GM10248 (cell line): ENCODE measurements at regions not wholly inside any gene's neighbourhood (a gene's known extent, or its start where the extent isn't known, plus 50 kb on each side); places are given as distances from the start of the nearest gene placed in this dataset.
"Not testable (repeated sequence)": the region's sequence is repeated elsewhere in the genome, so short reads cannot be mapped to it uniquely, and the experiment has no call there.

Experiments used
- CTCF ChIA-PET: fragments of 300-600 bp; sonication (Branson Sonifier 250); formaldehyde crosslinking; extraction: SDS; loops from one replicate; lab custom pipeline; 2021; ENCODE audit warnings: antibody characterized with exemption; lab: Yijun Ruan, JAX
- POLR2A ChIA-PET: fragments of 350-650 bp; sonication (Branson Sonifier 250); formaldehyde crosslinking; extraction: SDS; loops from one replicate; lab custom pipeline; 2020; ENCODE audit warnings: antibody characterized with exemption; lab: Yijun Ruan, JAX
- DNase-seq: peaks from one replicate; pipeline ENCODE4 v3.0.0; 2012; ENCODE audit errors: extremely low spot score
- TF ChIP-seq, protein P1 (sequence below): IDR thresholded peaks from 2 replicates; pipeline ENCODE4 v1.5.1; 2012; ENCODE audit warnings: mild to moderate bottlenecking, low read depth; ENCODE audit errors: extremely low read depth, missing control alignments, control extremely low read depth

DNA sequence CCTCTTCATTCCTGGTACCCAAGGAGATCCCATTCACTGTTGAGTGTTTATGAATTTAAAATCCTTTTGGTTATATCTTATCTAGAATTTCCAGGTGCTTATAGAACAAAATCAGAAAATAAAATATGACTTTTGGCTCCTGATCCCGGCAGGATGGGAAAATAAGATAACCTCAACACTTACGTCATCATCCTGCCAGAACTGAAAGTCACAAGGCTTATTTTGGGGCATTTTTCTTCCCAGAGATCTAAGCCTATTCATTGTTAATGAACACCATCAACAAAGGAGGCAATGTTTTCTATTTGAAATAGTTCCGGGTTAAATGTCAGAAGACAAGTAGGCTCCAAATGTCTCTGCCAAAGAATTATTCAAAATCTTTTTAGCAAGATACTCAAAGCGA is 580.6 kb downstream of the TFAP2A start:
- CTCF ChIA-PET, result no interaction called here

DNA sequence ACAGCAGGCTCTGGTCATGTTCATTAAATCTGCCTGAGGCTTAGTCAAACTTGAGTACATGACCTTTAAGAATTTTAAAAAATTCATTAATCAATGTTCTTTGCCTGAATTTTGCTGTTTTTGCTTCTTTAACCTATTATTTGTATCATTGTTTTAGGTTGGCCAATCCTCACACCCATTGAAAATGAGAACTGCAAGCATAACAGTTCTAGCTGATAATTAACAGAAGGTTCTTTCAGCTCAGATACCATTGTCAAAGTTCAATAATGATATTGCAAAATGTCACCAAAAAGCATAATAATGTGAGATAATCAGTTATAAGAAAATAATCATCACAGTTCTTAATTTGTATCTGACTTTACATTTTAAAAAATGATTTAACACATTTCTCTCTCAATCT is 583.1 kb downstream of the TFAP2A start:
- TF ChIP-seq, protein P1, sequence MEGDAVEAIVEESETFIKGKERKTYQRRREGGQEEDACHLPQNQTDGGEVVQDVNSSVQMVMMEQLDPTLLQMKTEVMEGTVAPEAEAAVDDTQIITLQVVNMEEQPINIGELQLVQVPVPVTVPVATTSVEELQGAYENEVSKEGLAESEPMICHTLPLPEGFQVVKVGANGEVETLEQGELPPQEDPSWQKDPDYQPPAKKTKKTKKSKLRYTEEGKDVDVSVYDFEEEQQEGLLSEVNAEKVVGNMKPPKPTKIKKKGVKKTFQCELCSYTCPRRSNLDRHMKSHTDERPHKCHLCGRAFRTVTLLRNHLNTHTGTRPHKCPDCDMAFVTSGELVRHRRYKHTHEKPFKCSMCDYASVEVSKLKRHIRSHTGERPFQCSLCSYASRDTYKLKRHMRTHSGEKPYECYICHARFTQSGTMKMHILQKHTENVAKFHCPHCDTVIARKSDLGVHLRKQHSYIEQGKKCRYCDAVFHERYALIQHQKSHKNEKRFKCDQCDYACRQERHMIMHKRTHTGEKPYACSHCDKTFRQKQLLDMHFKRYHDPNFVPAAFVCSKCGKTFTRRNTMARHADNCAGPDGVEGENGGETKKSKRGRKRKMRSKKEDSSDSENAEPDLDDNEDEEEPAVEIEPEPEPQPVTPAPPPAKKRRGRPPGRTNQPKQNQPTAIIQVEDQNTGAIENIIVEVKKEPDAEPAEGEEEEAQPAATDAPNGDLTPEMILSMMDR, result no peak
- no peak for DNase-seq
- POLR2A ChIA-PET, result no interaction called here
- CTCF ChIA-PET, result no interaction called here

More for the DNA sequence above, 580.6 kb downstream of the TFAP2A start:
- TF ChIP-seq, protein P1, result no peak
- no peak for DNase-seq
- POLR2A ChIA-PET, result no interaction called here

DNA sequence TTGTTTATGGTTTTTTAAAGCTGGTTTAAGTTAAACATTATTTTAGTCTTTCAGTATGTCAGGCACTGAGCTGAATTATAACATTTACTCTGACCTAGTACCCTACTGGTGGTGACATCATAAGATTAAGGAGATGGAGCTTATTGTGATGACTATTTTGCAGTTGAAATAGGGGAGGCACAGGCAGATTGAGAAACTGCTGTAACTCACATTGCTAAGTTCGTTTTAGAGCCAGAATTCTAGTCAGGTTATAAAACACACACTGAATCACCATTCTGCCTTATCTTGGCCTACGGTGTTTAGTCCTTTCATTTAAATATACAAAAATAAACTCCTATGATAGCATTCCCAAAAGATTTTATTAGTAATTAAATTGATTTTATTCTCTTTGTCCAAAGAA is 584.1 kb downstream of the TFAP2A start:
- ChIA-PET POLR2A (no interaction called here), CTCF (interaction anchor here (1.6 kb wide), 1 partner anchor 181 kb away, joined by 3 read pairs; no protein-coding TSS in a partner anchor)
- TF ChIP-seq, protein P1, result no peak
- DNase-seq, result no peak

DNA sequence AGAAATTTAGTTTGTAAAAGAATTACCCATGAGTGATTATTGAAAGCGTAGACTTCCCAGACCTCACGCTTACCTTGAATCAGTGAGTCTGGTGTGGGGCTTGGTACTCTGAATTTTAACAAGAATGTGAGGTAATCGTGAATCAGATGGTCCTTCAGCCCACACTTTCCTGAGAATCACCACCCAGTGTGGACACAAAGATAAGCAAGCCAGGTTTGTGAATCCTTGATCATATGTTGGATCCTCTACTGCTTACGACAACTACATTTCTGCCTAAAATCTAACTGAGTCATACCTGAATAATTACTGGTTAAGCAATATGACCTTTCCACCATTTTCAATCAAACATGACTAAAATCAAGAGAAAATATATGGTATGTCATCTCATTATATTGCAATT is 589.3 kb downstream of the TFAP2A start:
- TF ChIP-seq, protein P1, result no peak
- CTCF ChIA-PET, result no interaction called here
- no peak for DNase-seq
- POLR2A ChIA-PET, result no interaction called here

DNA sequence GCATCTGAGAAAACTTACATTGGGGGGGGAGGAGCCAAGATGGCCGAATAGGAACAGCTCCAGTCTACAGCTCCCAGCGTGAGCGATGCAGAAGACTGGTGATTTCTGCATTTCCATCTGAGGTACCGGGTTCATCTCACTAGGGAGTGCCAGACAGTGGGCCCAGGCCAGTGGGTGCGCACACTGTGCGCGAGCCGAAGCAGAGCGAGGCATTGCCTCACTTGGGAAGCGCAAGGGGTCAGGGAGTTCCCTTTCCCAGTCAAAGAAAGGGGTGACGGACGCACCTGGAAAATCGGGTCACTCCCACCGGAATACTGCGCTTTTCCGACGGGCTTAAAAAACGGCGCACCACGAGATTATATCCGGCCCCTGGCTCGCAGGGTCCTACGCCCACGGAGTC is 604.1 kb downstream of the TFAP2A start:
- POLR2A ChIA-PET, DNase-seq, CTCF ChIA-PET: not testable (repeated sequence)

DNA sequence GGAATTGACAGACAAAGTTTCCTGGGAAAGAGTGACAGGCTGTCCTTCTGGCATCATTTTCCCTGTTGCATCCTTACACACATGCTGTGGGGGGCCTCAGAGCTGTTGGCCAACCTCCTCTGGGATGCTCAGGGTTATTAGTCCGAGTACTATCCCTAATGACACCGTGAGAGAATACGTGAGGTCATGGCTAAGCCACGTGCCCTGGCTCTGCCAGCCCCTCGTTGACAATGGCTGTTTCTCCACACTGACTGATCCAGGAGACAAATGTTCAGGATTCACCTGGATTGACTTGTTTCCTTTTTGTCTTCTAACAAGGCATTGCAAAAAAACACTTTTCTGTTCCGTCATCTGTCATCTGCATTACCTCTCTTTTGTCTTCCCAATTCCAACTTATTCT is 604.6 kb downstream of the TFAP2A start:
- ChIA-PET POLR2A (no interaction called here), CTCF (no interaction called here)
- TF ChIP-seq, protein P1, result no peak
- DNase-seq, result no peak

DNA sequence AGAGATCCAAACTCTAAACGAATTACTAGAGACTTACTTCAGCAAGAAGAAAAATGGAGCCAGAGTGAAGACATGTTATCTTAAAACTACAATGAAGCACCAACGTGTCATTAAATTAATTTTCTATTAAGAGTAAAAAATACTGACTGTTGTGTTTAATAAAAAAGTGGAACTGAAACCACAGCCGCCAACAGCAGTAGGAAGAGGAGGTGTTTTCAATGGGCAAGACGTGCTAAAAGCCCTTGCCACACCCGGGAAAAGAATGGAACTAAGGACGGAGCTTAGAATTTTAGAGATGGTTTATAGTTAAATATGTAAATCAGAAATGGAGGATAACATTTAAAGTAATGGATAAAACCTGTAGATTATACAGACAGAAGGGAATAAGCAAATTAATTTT is 608.7 kb downstream of the TFAP2A start:
- DNase-seq, result no peak
- TF ChIP-seq, protein P1, result no peak

More for the DNA sequence above, 608.7 kb downstream of the TFAP2A start:
- POLR2A ChIA-PET, result no interaction called here
- CTCF ChIA-PET, result no interaction called here
